ENCODE measurements at regions not wholly inside any gene's neighbourhood (a gene's known extent, or its start where the extent isn't known, plus 50 kb on each side); places are given as distances from the start of the nearest gene placed in this dataset.

- H3K9me3 Mint-ChIP-seq: peaks cover 4 to 9% of the 10 kb centered on the region in 2 donors
- H3K27ac Mint-ChIP-seq: no peak overlapping the region
- no peaks in the 10 kb centered on the region for H3K4me1 Mint-ChIP-seq
- H3K27me3 Mint-ChIP-seq: no peaks in the 10 kb centered on the region
- no peak overlapping the region for H3K4me3 Mint-ChIP-seq
- H3K36me3 Mint-ChIP-seq: no peaks in the 10 kb centered on the region
- ATAC-seq (replicated peaks) (no peak), DNase-seq (no peak)
Observed at GRCh38 chr11:106400949-106401570, 323.6 kb downstream of the AASDHPPT start.

GRCh38 chr11:106403751-106404150, 326.3 kb downstream of the AASDHPPT start:
- ATAC-seq (replicated peaks): no peak
- H3K27ac Mint-ChIP-seq: no peak overlapping the region
- H3K4me1 Mint-ChIP-seq: no peaks in the 10 kb centered on the region
- no peak overlapping the region for H3K4me3 Mint-ChIP-seq
- no peaks in the 10 kb centered on the region for H3K36me3 Mint-ChIP-seq
- DNase-seq: no peak
- H3K9me3 Mint-ChIP-seq: peaks cover 4 to 5% of the 10 kb centered on the region in 2 donors
- H3K27me3 Mint-ChIP-seq: no peaks in the 10 kb centered on the region

- no peaks in the 10 kb centered on the region for H3K36me3 Mint-ChIP-seq
- DNase-seq (no peak), ATAC-seq (replicated peaks) (no peak)
- H3K9me3 Mint-ChIP-seq: peaks cover 2 to 4% of the 10 kb centered on the region in 2 donors
- H3K4me3 Mint-ChIP-seq: no peak overlapping the region
- no peak overlapping the region for H3K27ac Mint-ChIP-seq
- no peaks in the 10 kb centered on the region for H3K4me1 Mint-ChIP-seq
- no peaks in the 10 kb centered on the region for H3K27me3 Mint-ChIP-seq
Observed at GRCh38 chr11:106409222-106409621, 331.8 kb downstream of the AASDHPPT start.

- no peak for ATAC-seq (replicated peaks)
- no peaks in the 10 kb centered on the region for H3K4me1 Mint-ChIP-seq
- no peak overlapping the region for H3K27ac Mint-ChIP-seq
- no peak for DNase-seq
- H3K4me3 Mint-ChIP-seq: no peak overlapping the region
- H3K9me3 Mint-ChIP-seq: peaks cover 0 to 4% of the 10 kb centered on the region in 2 donors
- no peaks in the 10 kb centered on the region for H3K27me3 Mint-ChIP-seq
- H3K36me3 Mint-ChIP-seq: no peaks in the 10 kb centered on the region
Observed at GRCh38 chr11:106409671-106410070, 332.2 kb downstream of the AASDHPPT start.

GRCh38 chr11:106410902-106411301, 333.4 kb downstream of the AASDHPPT start:
- Mint-ChIP-seq H3K27me3 (no peaks in the 10 kb centered on the region), H3K9me3 (no peaks in the 10 kb centered on the region), H3K27ac (no peak overlapping the region), H3K4me3 (no peak overlapping the region), H3K36me3 (no peaks in the 10 kb centered on the region), H3K4me1 (no peaks in the 10 kb centered on the region)
- DNase-seq (no peak), ATAC-seq (replicated peaks) (no peak)

GRCh38 chr11:106413222-106413621, 335.8 kb downstream of the AASDHPPT start:
- no peaks in the 10 kb centered on the region for H3K36me3 Mint-ChIP-seq
- no peak for ATAC-seq (replicated peaks)
- no peak for DNase-seq
- H3K9me3 Mint-ChIP-seq: no peaks in the 10 kb centered on the region
- H3K4me1 Mint-ChIP-seq: no peaks in the 10 kb centered on the region
- no peak overlapping the region for H3K4me3 Mint-ChIP-seq
- no peaks in the 10 kb centered on the region for H3K27me3 Mint-ChIP-seq
- no peak overlapping the region for H3K27ac Mint-ChIP-seq

- H3K9me3 Mint-ChIP-seq: peaks cover 0 to 1% of the 10 kb centered on the region in 2 donors
- no peak for ATAC-seq (replicated peaks)
- no peak overlapping the region for H3K4me3 Mint-ChIP-seq
- DNase-seq: no peak
- H3K36me3 Mint-ChIP-seq: no peaks in the 10 kb centered on the region
- no peak overlapping the region for H3K27ac Mint-ChIP-seq
- no peaks in the 10 kb centered on the region for H3K27me3 Mint-ChIP-seq
- H3K4me1 Mint-ChIP-seq: no peaks in the 10 kb centered on the region
Observed at GRCh38 chr11:106415510-106415909, 338.0 kb downstream of the AASDHPPT start.

GRCh38 chr11:106418791-106419190, 341.3 kb downstream of the AASDHPPT start:
- Mint-ChIP-seq H3K4me3 (no peak overlapping the region), H3K36me3 (no peaks in the 10 kb centered on the region), H3K9me3 (peaks cover 0 to 1% of the 10 kb centered on the region in 2 donors), H3K27me3 (no peaks in the 10 kb centered on the region), H3K27ac (no peak overlapping the region), H3K4me1 (no peaks in the 10 kb centered on the region)
- ATAC-seq (replicated peaks) (no peak), DNase-seq (no peak)

- ATAC-seq (replicated peaks) (no peak), DNase-seq (no peak)
- Mint-ChIP-seq H3K4me3 (no peak overlapping the region), H3K4me1 (no peaks in the 10 kb centered on the region), H3K9me3 (peaks cover 0 to 1% of the 10 kb centered on the region in 2 donors), H3K36me3 (no peaks in the 10 kb centered on the region), H3K27ac (no peak overlapping the region), H3K27me3 (no peaks in the 10 kb centered on the region)
Observed at GRCh38 chr11:106420048-106420665, 342.7 kb downstream of the AASDHPPT start.

- DNase-seq (no peak), ATAC-seq (replicated peaks) (no peak)
- Mint-ChIP-seq H3K4me3 (no peak overlapping the region), H3K27me3 (no peaks in the 10 kb centered on the region), H3K36me3 (no peaks in the 10 kb centered on the region), H3K9me3 (peaks cover 0 to 1% of the 10 kb centered on the region in 2 donors), H3K4me1 (no peaks in the 10 kb centered on the region), H3K27ac (no peak overlapping the region)
Observed at GRCh38 chr11:106420686-106421085, 343.2 kb downstream of the AASDHPPT start.

GRCh38 chr11:106421676-106422292, 344.3 kb downstream of the AASDHPPT start:
- DNase-seq (no peak), ATAC-seq (replicated peaks) (no peak)
- H3K4me1 Mint-ChIP-seq: no peaks in the 10 kb centered on the region
- peaks cover 0 to 1% of the 10 kb centered on the region in 2 donors for H3K9me3 Mint-ChIP-seq
- no peak overlapping the region for H3K4me3 Mint-ChIP-seq
- no peak overlapping the region for H3K27ac Mint-ChIP-seq
- no peaks in the 10 kb centered on the region for H3K36me3 Mint-ChIP-seq
- no peaks in the 10 kb centered on the region for H3K27me3 Mint-ChIP-seq

- no peak overlapping the region for H3K27ac Mint-ChIP-seq
- H3K4me1 Mint-ChIP-seq: no peaks in the 10 kb centered on the region
- no peaks in the 10 kb centered on the region for H3K27me3 Mint-ChIP-seq
- H3K36me3 Mint-ChIP-seq: no peaks in the 10 kb centered on the region
- peaks cover 0 to 3% of the 10 kb centered on the region in 2 donors for H3K9me3 Mint-ChIP-seq
- ATAC-seq (replicated peaks) (no peak), DNase-seq (no peak)
- H3K4me3 Mint-ChIP-seq: no peak overlapping the region
Observed at GRCh38 chr11:106422583-106422982, 345.1 kb downstream of the AASDHPPT start.

GRCh38 chr11:106424111-106424510, 346.6 kb downstream of the AASDHPPT start:
- no peak overlapping the region for H3K27ac Mint-ChIP-seq
- no peaks in the 10 kb centered on the region for H3K36me3 Mint-ChIP-seq
- H3K9me3 Mint-ChIP-seq: peaks cover 0 to 2% of the 10 kb centered on the region in 2 donors
- no peak overlapping the region for H3K4me3 Mint-ChIP-seq
- H3K27me3 Mint-ChIP-seq: no peaks in the 10 kb centered on the region
- no peak for ATAC-seq (replicated peaks)
- H3K4me1 Mint-ChIP-seq: no peaks in the 10 kb centered on the region
- no peak for DNase-seq

- H3K27ac Mint-ChIP-seq: no peak overlapping the region
Observed at GRCh38 chr11:106425819-106426218, 348.4 kb downstream of the AASDHPPT start.

GRCh38 chr11:106426696-106427095, 349.2 kb downstream of the AASDHPPT start:
- Mint-ChIP-seq H3K9me3 (peaks cover 0 to 2% of the 10 kb centered on the region in 2 donors), H3K27ac (no peak overlapping the region), H3K36me3 (no peaks in the 10 kb centered on the region), H3K27me3 (no peaks in the 10 kb centered on the region), H3K4me1 (no peaks in the 10 kb centered on the region), H3K4me3 (no peak overlapping the region)
- ATAC-seq (replicated peaks): no peak
- DNase-seq: no peak

More at GRCh38 chr11:106425819-106426218, 348.4 kb downstream of the AASDHPPT start:
- no peak for DNase-seq
- no peak for ATAC-seq (replicated peaks)
- no peak overlapping the region for H3K4me3 Mint-ChIP-seq
- no peaks in the 10 kb centered on the region for H3K36me3 Mint-ChIP-seq
- no peaks in the 10 kb centered on the region for H3K4me1 Mint-ChIP-seq
- H3K27me3 Mint-ChIP-seq: no peaks in the 10 kb centered on the region
- peaks cover 0 to 2% of the 10 kb centered on the region in 2 donors for H3K9me3 Mint-ChIP-seq

All from stimulated activated naive B cell treated with anti-CD40 and anti-IgM and Interleukin-4, amounts not matched to agents 10 μg/mL and 1 μg/mL and 100 μg/mL, for 72 hours (primary cell).